Choroid plexus epithelial cell (primary cell): ENCODE measurements at regions not wholly inside any gene's neighbourhood (a gene's known extent, or its start where the extent isn't known, plus 50 kb on each side); places are given as distances from the start of the nearest gene placed in this dataset.

Source experiments
- DNase-seq: peaks from one replicate; pipeline ENCODE4 v3.0.0-alpha.2; 2010; ENCODE audit warnings: low read depth
- H3K4me3 ChIP-seq: 2 replicates; pipeline ENCODE4 v1.5.1; 2011; ENCODE audit warnings: low read depth, mild to moderate bottlenecking, control low read depth, low read length, moderate library complexity
- CTCF ChIP-seq: conservative IDR thresholded peaks from 2 replicates; pipeline ENCODE4 v1.5.1; 2011; ENCODE audit warnings: low read depth, mild to moderate bottlenecking, control low read depth, inconsistent platforms, low read length, moderate library complexity

DNA sequence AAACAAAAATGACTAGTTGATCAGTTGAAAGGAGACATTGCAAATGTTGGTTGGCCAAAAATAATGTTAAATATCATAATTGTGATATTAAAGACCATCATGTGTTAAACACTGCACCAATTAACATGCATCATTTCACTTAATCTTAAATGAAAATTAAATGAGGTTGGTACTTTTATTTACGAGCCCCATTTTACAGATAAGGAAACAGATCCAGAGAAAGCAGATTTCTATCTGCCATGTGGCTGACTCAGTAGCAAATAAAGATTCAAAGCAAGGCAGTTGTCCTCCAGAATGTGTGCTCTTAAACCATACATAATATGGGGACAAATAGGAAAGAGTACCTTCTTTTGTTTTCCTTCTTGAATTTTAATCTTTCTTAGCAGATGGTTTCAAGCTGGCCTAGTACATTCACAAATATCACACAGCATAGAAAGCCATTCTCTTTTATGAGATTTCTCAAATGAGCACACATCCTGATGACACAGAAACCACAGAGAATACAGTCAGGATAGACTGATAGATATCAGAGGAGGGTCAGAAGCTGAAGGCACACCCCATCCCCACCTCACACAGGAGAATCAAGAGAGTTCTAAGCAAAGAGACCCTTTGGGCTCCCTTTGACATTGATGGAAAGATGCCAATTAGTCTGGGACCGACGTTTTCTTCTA lies 647.9 kb upstream of the CAMK1G start:
- DNase-seq: no peak
- TF ChIP-seq CTCF: no peak
- H3K4me3 ChIP-seq: no peak overlapping the region

DNA sequence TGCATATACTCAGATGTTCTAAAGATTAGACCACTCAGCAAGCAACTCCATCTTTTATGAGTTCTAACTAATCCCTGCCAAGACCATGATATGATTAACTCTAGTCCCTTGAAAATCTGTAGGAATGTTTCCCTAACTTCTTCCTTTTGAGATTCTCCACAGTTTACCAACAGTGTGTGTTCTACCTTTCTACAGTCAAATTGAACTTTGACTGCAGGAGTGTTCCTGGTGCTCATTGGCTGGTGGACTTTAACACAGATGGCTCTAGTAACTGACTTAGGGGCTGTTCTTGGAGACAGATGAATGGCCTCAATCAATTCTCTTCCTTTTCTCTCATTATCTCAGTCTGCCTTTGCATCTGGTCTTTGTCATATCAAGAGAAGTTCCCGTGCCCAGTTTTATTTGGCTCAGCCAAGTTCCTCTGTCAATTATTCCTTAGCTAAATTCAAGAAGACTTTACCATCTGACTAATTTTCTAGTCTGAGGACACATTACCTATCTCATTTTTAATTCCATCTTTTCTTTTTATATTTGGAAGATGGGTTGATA lies 643.9 kb upstream of the CAMK1G start:
- no peak overlapping the region for H3K4me3 ChIP-seq
- no peak for TF ChIP-seq CTCF
- no peak for DNase-seq

- no peak for TF ChIP-seq CTCF
- no peak for DNase-seq
- H3K4me3 ChIP-seq: no peak overlapping the region
These were observed 641.0 kb upstream of the CAMK1G start for GRCh38 chr1:208942394-208943130.

GRCh38 chr1:208943291-208943690 lies 640.2 kb upstream of the CAMK1G start:
- no peak for DNase-seq

DNA sequence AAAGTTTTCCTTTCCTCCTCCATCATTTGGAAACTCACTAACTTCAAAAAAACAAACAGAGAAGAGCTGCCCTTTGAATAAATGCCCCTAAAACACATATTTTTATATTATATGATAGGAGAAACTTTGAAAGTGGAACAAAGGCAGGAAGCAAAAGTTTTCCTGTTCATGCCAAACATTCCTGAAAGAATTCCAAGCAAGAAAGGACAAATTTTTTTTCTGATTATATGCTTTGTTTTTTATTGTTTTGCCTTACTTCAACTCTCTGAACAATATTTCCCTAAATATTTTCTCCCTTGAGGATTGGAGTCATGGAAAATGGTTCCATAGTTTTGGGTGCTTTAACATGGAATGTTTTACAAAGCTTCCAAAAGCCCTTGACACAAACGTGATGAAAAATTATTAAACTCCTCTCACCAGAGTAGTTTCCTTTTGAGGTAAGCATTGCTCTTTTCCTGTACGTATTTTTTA lies 638.5 kb upstream of the CAMK1G start:
- H3K4me3 ChIP-seq: no peak overlapping the region
- no peak for TF ChIP-seq CTCF
- DNase-seq: no peak

More at GRCh38 chr1:208943291-208943690, 640.2 kb upstream of the CAMK1G start:
- TF ChIP-seq CTCF: no peak
- H3K4me3 ChIP-seq: no peak overlapping the region

DNA sequence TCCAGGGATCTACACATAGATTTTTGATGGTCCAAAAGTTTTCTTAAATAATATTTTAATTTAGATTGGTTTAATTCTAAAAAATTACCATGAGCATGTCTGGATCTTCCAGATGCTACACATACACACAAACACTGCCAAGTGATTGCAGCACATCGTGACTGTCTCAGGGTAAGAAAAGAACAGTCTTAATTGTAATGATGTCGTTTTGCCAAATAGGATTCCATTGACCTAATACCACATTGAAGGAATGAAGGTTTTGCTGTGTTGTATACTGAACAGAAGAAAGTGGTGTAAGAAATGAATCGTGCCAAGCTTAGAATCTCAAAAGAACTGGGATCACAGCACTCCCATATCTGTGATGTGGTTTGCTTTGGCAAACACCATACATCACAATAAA lies 633.3 kb upstream of the CAMK1G start:
- H3K4me3 ChIP-seq: no peak overlapping the region
- TF ChIP-seq CTCF: no peak
- DNase-seq: no peak

GRCh38 chr1:208951026-208951525 lies 632.4 kb upstream of the CAMK1G start:
- H3K4me3 ChIP-seq: no peak overlapping the region
- DNase-seq: no peak
- TF ChIP-seq CTCF: no peak
